CD14-positive monocyte (primary cell): ENCODE measurements at regions not wholly inside any gene's neighbourhood (a gene's known extent, or its start where the extent isn't known, plus 50 kb on each side); places are given as distances from the start of the nearest gene placed in this dataset.

Source experiments
- DNase-seq, 3 donors: peaks; one replicate each; pipeline ENCODE4 v3.0.0-alpha.2; 2011 to 2022
- H2AFZ ChIP-seq: 2 replicates; pipeline ENCODE4 v1.6.0; 2012; ENCODE audit warnings: mild to moderate bottlenecking, low read depth, low read length, inconsistent platforms; ENCODE audit not compliant: insufficient read depth, poor library complexity, severe bottlenecking
- H3K27ac ChIP-seq, 2 donors: 1 replicate in 1 of 2; 2 replicates in 1 of 2; pipeline ENCODE4 v1.5.1; 2012 to 2013; ENCODE audit warnings: low read length in 2 of 2, control low read depth in 1 of 2, inconsistent platforms in 1 of 2, low read depth in 1 of 2, mild to moderate bottlenecking in 1 of 2
- H3K27me3 ChIP-seq, 2 donors: one replicate each; pipeline versions ENCODE4 v1.6.0 to v1.6.1; 2011 to 2013; ENCODE audit warnings: low read length in 2 of 2; ENCODE audit not compliant: control insufficient read depth in 2 of 2, insufficient read depth in 2 of 2
- H3K36me3 ChIP-seq, 2 donors: replicated peaks in 1 of 2; 1 replicate in 1 of 2; 2 replicates in 1 of 2; pipeline versions ENCODE4 v1.5.1 to v1.6.1; 2012 to 2013; ENCODE audit warnings: low read length in 2 of 2, control low read depth in 1 of 2, inconsistent platforms in 1 of 2, mild to moderate bottlenecking in 1 of 2; ENCODE audit not compliant: insufficient read depth in 2 of 2, control insufficient read depth in 1 of 2
- H3K4me1 ChIP-seq, 2 donors: 1 replicate in 1 of 2; 2 replicates in 1 of 2; pipeline versions ENCODE4 v1.5.1 to v1.6.1; 2012 to 2013; ENCODE audit warnings: low read length in 2 of 2, control low read depth in 1 of 2, inconsistent platforms in 1 of 2, mild to moderate bottlenecking in 1 of 2, moderate library complexity in 1 of 2; ENCODE audit not compliant: insufficient read depth in 2 of 2, control insufficient read depth in 1 of 2
- H3K4me2 ChIP-seq: replicated peaks from 2 replicates; pipeline ENCODE3; 2012; ENCODE audit warnings: low read length, moderate library complexity, mild to moderate bottlenecking; ENCODE audit not compliant: poor library complexity, severe bottlenecking; ENCODE audit errors: extremely low read depth
- H3K4me3 ChIP-seq, 3 experiments: fragments of 200-600 bp in 1 of 3; sonication (generic) in 1 of 3; replicated peaks in 1 of 3; 1 replicate in 2 of 3; 2 replicates in 1 of 3; pipeline ENCODE4 v1.5.1; 2011 to 2013; ENCODE audit warnings: low read length in 3 of 3, mild to moderate bottlenecking in 3 of 3, control low read depth in 2 of 3, low read depth in 2 of 3, inconsistent platforms in 1 of 3, moderate library complexity in 1 of 3
- H3K79me2 ChIP-seq: 2 replicates; pipeline ENCODE4 v1.6.0; 2012; ENCODE audit warnings: mild to moderate bottlenecking, control low read depth, inconsistent platforms, low read length, moderate library complexity; ENCODE audit not compliant: insufficient read depth
- H3K9ac ChIP-seq: 2 replicates; pipeline ENCODE4 v1.6.0; 2017; ENCODE audit warnings: low read length, mild to moderate bottlenecking; ENCODE audit not compliant: insufficient read depth, poor library complexity, severe bottlenecking
- H3K9me3 ChIP-seq, 2 donors: replicated peaks in 1 of 2; 1 replicate in 1 of 2; 2 replicates in 1 of 2; pipeline versions ENCODE4 v1.5.1 to v1.6.1; 2012 to 2013; ENCODE audit warnings: low read length in 2 of 2, control low read depth in 1 of 2; ENCODE audit not compliant: control insufficient read depth in 1 of 2, insufficient read depth in 1 of 2
- H4K20me1 ChIP-seq: 2 replicates; pipeline ENCODE4 v1.6.0; 2012; ENCODE audit warnings: mild to moderate bottlenecking, low read length, control low read depth, moderate library complexity; ENCODE audit not compliant: insufficient read depth
- H3K27ac Mint-ChIP-seq, 7 donors: one replicate each; pipeline ENCODE4 v1.8.0; 2020; ENCODE audit warnings: mild to moderate bottlenecking in 7 of 7, mixed read lengths in 7 of 7, moderate library complexity in 6 of 7, inconsistent platforms in 2 of 7
- H3K27me3 Mint-ChIP-seq, 3 donors: one replicate each; pipeline ENCODE4 v1.8.0; 2021 to 2022; ENCODE audit warnings: low read depth in 3 of 3, mild to moderate bottlenecking in 3 of 3, mixed read lengths in 3 of 3, moderate library complexity in 3 of 3, inconsistent platforms in 1 of 3
- H3K36me3 Mint-ChIP-seq, 2 donors: one replicate each; pipeline ENCODE4 v1.8.0; 2020; ENCODE audit warnings: mixed read lengths in 2 of 2, inconsistent platforms in 1 of 2, mild to moderate bottlenecking in 1 of 2
- H3K4me1 Mint-ChIP-seq: one replicate; pipeline ENCODE4 v1.8.0; 2020; ENCODE audit warnings: mild to moderate bottlenecking, mixed read lengths
- H3K4me3 Mint-ChIP-seq, 2 donors: one replicate each; pipeline ENCODE4 v1.8.0; 2020; ENCODE audit warnings: mild to moderate bottlenecking in 2 of 2, mixed read lengths in 2 of 2, moderate library complexity in 1 of 2
- H3K9me3 Mint-ChIP-seq, 7 donors: one replicate each; pipeline ENCODE4 v1.8.0; 2020 to 2022; ENCODE audit warnings: mixed read lengths in 7 of 7, mild to moderate bottlenecking in 6 of 7, moderate library complexity in 6 of 7, inconsistent platforms in 2 of 7
- WGBS: methylation state at CpG from one replicate; pipeline ENCODE4 v1.1.5; 2013; ENCODE audit warnings: missing lambda C conversion rate; ENCODE audit not compliant: insufficient coverage; 5-methylcytosine and 5-hydroxymethylcytosine counted together
- intact Hi-C, 2 donors: fragments of 100-400 bp; cut with micrococcal nuclease; formaldehyde crosslinking; loops; one replicate each; pipeline versions ENCODE4 v1.15.0 to v1.15.1; 2023
- TF ChIP-seq, protein P1 (sequence below): fragments of 200-600 bp; IDR thresholded peaks from one replicate; pipeline ENCODE4 v1.8.0; 2022; ENCODE audit warnings: antibody characterized with exemption, mild to moderate bottlenecking

DNA sequence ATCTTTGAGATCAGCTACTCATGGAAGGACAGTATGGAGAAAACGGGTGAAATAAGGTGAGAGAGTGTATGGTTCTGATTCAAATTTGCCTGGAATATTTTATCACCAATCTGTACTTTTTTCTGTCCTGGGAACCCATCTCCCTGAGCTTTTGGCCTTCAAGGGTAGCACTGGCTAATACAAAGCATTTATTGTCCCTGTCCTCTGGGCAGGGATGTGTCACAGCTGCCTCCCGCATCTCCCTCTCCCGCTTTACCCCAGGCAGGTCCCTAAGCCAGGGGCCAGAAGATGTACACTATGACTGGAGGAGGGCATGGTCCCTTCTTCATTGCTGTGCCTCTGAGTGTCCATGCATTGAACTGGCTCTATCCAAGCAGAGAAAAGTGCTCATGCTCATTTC lies 201.7 kb upstream of the CHRNA7 start:
- H3K4me2 ChIP-seq: no peak overlapping the region
- no peaks in the 10 kb centered on the region for H3K36me3 Mint-ChIP-seq
- 100% methylated on average over 2 of the region's 3 CpGs for WGBS

DNA sequence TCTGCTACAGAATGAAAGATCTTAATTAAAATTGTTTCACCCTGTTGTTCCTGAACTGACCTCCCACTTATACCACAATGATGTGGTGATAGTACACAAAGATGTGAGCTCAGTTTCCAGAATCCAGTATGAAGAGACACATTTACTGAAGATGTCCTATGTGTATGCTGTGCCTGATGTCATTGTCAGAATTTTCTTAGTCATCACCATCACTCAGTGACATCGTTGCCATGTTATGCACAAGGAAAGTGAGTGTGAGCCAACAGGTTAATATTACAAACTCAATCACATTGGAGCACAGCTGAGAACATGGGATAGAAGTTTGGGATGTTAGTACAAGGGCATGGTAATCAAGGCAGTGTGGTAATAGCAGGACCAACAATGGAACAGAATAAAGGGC lies 199.7 kb upstream of the CHRNA7 start:
- Histone ChIP-seq H3K79me2 (no peaks in the 10 kb centered on the region), H3K4me1 (no peaks in the 10 kb centered on the region), H3K27me3 (no peaks in the 10 kb centered on the region), H3K4me3 (no peak overlapping the region), H3K9me3 (peaks cover 0 to 4% of the 10 kb centered on the region in 2 donors), H3K36me3 (no peaks in the 10 kb centered on the region), H4K20me1 (no peaks in the 10 kb centered on the region), H2AFZ (no peak overlapping the region), H3K4me2 (no peak overlapping the region), H3K27ac (no peak overlapping the region), H3K9ac (no peak overlapping the region)
- Mint-ChIP-seq H3K27me3 (peaks cover 0 to 4% (median 0%) of the 10 kb centered on the region in 3 donors), H3K9me3 (peaks cover 2 to 16% (median 5%) of the 10 kb centered on the region in 7 donors), H3K4me3 (no peak overlapping the region), H3K4me1 (no peaks in the 10 kb centered on the region), H3K27ac (no peak overlapping the region), H3K36me3 (no peaks in the 10 kb centered on the region)
- DNase-seq: no peak
- no CpG with 5 or more reads among the region's 1 CpG for WGBS
- TF ChIP-seq, protein P1, sequence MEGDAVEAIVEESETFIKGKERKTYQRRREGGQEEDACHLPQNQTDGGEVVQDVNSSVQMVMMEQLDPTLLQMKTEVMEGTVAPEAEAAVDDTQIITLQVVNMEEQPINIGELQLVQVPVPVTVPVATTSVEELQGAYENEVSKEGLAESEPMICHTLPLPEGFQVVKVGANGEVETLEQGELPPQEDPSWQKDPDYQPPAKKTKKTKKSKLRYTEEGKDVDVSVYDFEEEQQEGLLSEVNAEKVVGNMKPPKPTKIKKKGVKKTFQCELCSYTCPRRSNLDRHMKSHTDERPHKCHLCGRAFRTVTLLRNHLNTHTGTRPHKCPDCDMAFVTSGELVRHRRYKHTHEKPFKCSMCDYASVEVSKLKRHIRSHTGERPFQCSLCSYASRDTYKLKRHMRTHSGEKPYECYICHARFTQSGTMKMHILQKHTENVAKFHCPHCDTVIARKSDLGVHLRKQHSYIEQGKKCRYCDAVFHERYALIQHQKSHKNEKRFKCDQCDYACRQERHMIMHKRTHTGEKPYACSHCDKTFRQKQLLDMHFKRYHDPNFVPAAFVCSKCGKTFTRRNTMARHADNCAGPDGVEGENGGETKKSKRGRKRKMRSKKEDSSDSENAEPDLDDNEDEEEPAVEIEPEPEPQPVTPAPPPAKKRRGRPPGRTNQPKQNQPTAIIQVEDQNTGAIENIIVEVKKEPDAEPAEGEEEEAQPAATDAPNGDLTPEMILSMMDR: no peak
- intact Hi-C loops: no loop called here

More for the DNA sequence above, 201.7 kb upstream of the CHRNA7 start:
- Histone ChIP-seq H2AFZ (no peak overlapping the region), H3K79me2 (no peaks in the 10 kb centered on the region), H3K4me3 (no peak overlapping the region), H3K4me1 (no peaks in the 10 kb centered on the region), H3K27ac (no peak overlapping the region), H3K36me3 (no peaks in the 10 kb centered on the region), H3K9me3 (peaks cover 0 to 4% of the 10 kb centered on the region in 2 donors), H3K27me3 (no peaks in the 10 kb centered on the region), H3K9ac (no peak overlapping the region), H4K20me1 (no peaks in the 10 kb centered on the region)
- H3K4me1 Mint-ChIP-seq: no peaks in the 10 kb centered on the region
- peaks cover 0 to 6% (median 0%) of the 10 kb centered on the region in 3 donors for H3K27me3 Mint-ChIP-seq
- H3K27ac Mint-ChIP-seq: no peak overlapping the region
- TF ChIP-seq, protein P1: no peak
- intact Hi-C loops: no loop called here
- peaks cover 3 to 18% (median 5%) of the 10 kb centered on the region in 7 donors for H3K9me3 Mint-ChIP-seq
- no peak overlapping the region for H3K4me3 Mint-ChIP-seq
- DNase-seq: no peak
